ENCODE measurements at regions not wholly inside any gene's neighbourhood (a gene's known extent, or its start where the extent isn't known, plus 50 kb on each side); places are given as distances from the start of the nearest gene placed in this dataset.

DNA sequence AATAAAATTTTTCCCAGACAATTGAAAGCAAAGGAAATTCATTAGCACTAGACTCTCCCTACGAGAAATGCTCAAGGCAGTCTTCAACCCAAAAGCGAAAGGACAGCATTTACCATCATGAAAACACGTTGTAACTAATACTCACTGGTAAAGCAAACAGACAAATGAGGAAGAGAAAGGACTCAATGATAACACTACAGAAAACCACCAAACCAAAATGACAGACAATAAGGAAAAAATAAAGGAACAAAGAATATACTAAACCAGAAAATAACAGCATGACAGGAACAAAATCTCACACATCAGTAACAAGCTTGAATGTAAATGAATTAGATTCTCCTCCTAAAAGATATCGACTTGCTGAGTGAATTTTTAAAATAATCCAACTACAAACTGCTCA, 190.7 kb downstream of the NOL4 start:
- H3K4me1 ChIP-seq (replicated peaks in 1 of 2), result no peaks in the 10 kb centered on the region
- no peak for DNase-seq
- H3K9me3 ChIP-seq (replicated peaks in 1 of 3), result no peaks in the 10 kb centered on the region
- 79 to 83% (median 80%) methylated on average over 4 of the region's 4 CpGs for WGBS, 4 donors
- no peak overlapping the region for H3K4me3 ChIP-seq
- H3K27me3 ChIP-seq, result no peaks in the 10 kb centered on the region
- intact Hi-C loops (cut with DNase I), result no loop called here
- no peaks in the 10 kb centered on the region for H3K36me3 ChIP-seq (replicated peaks in 1 of 2)
- H3K27ac ChIP-seq, result no peak overlapping the region
- TF ChIP-seq, protein P1, sequence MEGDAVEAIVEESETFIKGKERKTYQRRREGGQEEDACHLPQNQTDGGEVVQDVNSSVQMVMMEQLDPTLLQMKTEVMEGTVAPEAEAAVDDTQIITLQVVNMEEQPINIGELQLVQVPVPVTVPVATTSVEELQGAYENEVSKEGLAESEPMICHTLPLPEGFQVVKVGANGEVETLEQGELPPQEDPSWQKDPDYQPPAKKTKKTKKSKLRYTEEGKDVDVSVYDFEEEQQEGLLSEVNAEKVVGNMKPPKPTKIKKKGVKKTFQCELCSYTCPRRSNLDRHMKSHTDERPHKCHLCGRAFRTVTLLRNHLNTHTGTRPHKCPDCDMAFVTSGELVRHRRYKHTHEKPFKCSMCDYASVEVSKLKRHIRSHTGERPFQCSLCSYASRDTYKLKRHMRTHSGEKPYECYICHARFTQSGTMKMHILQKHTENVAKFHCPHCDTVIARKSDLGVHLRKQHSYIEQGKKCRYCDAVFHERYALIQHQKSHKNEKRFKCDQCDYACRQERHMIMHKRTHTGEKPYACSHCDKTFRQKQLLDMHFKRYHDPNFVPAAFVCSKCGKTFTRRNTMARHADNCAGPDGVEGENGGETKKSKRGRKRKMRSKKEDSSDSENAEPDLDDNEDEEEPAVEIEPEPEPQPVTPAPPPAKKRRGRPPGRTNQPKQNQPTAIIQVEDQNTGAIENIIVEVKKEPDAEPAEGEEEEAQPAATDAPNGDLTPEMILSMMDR (IDR thresholded peaks at IDR 0.05), result no peak
- TF ChIP-seq POLR2A (IDR thresholded peaks at IDR 0.05), result no peak

DNA sequence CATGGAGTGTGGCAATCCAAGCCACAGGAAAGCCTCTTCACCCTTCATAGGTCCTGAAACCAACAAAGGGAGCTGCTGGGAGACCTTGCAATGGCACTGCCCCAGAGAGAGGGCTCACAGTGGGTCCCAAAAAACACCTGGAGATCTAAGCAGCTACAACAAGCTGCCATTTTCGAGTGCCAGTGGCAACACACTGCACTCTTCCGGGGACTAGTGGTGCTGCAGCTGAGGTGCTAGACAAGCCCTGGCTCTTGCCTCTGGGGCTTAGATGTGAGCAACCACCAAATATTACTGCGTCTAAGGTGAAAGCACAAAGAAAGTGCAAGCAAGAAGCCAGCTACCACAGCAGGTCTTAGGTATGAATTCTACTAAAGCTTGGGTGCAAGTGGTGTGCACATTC, 192.9 kb downstream of the NOL4 start:
- H3K27me3 ChIP-seq, result no peaks in the 10 kb centered on the region
- H3K9me3 ChIP-seq (replicated peaks in 1 of 3), result no peaks in the 10 kb centered on the region
- intact Hi-C loops (cut with DNase I), result no loop called here
- H3K4me1 ChIP-seq (replicated peaks in 1 of 2), result no peaks in the 10 kb centered on the region
- no peaks in the 10 kb centered on the region for H3K36me3 ChIP-seq (replicated peaks in 1 of 2)
- H3K4me3 ChIP-seq, result no peak overlapping the region
- TF ChIP-seq, protein P1 (IDR thresholded peaks at IDR 0.05), result no peak
- TF ChIP-seq POLR2A (IDR thresholded peaks at IDR 0.05), result no peak
- WGBS, 4 donors, result 59 to 79% (median 70%) methylated on average over 3 of the region's 3 CpGs
- no peak for DNase-seq
- H3K27ac ChIP-seq, result no peak overlapping the region

DNA sequence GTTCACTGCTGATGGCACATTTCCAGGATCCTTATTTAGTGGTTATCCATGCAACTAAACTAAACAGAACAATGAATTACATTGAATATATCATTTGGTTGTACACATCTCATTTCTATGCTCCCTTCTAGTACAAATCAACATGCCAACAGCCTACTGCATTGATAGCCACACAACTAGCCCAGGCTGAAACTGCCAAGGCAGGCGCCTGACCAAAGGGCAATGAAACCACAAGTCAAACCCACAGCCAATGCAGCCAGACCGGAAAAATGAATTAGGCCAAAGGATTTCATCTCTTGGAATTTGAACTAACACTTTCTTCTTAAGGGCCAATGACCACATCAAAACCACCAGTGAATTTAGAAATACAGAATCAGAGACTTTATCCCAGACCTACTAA, 196.4 kb downstream of the NOL4 start:
- intact Hi-C loops (cut with DNase I), result no loop called here
- H3K4me3 ChIP-seq, result no peak overlapping the region
- H3K36me3 ChIP-seq (replicated peaks in 1 of 2), result no peaks in the 10 kb centered on the region
- TF ChIP-seq, protein P1 (IDR thresholded peaks at IDR 0.05), result no peak
- no peak for TF ChIP-seq POLR2A (IDR thresholded peaks at IDR 0.05)
- 76 to 90% (median 82%) methylated on average over 2 of the region's 2 CpGs for WGBS, 4 donors
- no peaks in the 10 kb centered on the region for H3K27me3 ChIP-seq
- no peak overlapping the region for H3K27ac ChIP-seq
- no peak for DNase-seq
- H3K4me1 ChIP-seq (replicated peaks in 1 of 2), result no peaks in the 10 kb centered on the region
- no peaks in the 10 kb centered on the region for H3K9me3 ChIP-seq (replicated peaks in 1 of 3)

DNA sequence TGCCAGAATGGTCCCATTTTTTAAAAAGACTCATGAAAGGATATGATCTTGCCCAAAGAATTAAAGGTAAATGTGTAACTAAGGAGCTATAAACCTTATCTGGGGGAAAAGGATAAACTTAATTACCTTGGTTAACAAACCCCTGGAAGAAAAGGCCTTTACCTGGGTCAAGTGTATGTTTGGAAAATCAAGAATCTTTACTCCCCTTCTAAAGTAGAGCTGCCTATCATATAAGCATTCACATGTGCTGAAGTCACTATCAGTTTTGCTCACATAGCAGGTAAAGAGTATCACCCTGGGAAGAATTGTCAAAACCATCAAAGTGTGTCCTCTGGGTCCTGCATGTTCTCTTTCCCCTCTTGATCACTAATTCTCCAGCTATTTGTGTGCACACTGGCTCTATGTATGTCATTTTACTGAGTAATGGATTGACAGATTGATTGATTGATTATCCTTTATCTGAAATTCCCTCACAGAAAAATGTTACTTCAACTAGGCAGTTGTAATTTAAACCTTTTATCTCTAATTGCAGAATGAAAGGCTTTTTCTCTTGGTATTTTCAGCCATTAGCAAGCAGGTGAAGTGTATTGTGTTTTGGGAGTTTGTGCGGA, 199.4 kb downstream of the NOL4 start:
- no peaks in the 10 kb centered on the region for H3K36me3 ChIP-seq (replicated peaks in 1 of 2)
- H3K27ac ChIP-seq, result no peak overlapping the region
- H3K9me3 ChIP-seq (replicated peaks in 1 of 3), result no peaks in the 10 kb centered on the region
- intact Hi-C loops (cut with DNase I), result no loop called here
- no peak for TF ChIP-seq POLR2A (IDR thresholded peaks at IDR 0.05)
- TF ChIP-seq, protein P1 (IDR thresholded peaks at IDR 0.05), result no peak
- 87 to 93% (median 90%) methylated on average over 1 of the region's 1 CpG for WGBS, 4 donors
- no peak overlapping the region for H3K4me3 ChIP-seq
- no peaks in the 10 kb centered on the region for H3K4me1 ChIP-seq (replicated peaks in 1 of 2)
- H3K27me3 ChIP-seq, result no peaks in the 10 kb centered on the region
- DNase-seq, result no peak
